Esophagus squamous epithelium (tissue), 5 donors: ENCODE measurements at regions not wholly inside any gene's neighbourhood (a gene's known extent, or its start where the extent isn't known, plus 50 kb on each side); places are given as distances from the start of the nearest gene placed in this dataset.

Experiments
- DNase-seq: peaks from one replicate; lab custom pipeline; 2025; lab: John Stamatoyannopoulos, UW
- H3K27ac ChIP-seq, 4 donors: fragments of 200-600 bp; sonication (generic); one replicate each; pipeline ENCODE4 v1.5.1; 2016 to 2019; ENCODE audit warnings: mild to moderate bottlenecking in 1 of 4
- H3K27me3 ChIP-seq, 4 donors: fragments of 200-600 bp; sonication (generic); 1 replicate in 3 of 4; 2 replicates in 1 of 4; pipeline versions ENCODE4 v1.5.1 to v1.6.0; 2017 to 2021; ENCODE audit warnings: antibody characterized with exemption in 1 of 4
- H3K36me3 ChIP-seq, 3 donors: fragments of 200-600 bp; sonication (generic); one replicate each; pipeline ENCODE4 v1.5.1; 2016 to 2019
- H3K4me1 ChIP-seq, 3 donors: fragments of 200-600 bp; sonication (generic); one replicate each; pipeline ENCODE4 v1.5.1; 2017 to 2019
- H3K4me3 ChIP-seq, 4 donors: fragments of 200-600 bp; sonication (generic); 1 replicate in 3 of 4; 2 replicates in 1 of 4; pipeline ENCODE4 v1.5.1; 2016 to 2019; ENCODE audit warnings: mild to moderate bottlenecking in 2 of 4, moderate library complexity in 1 of 4
- H3K9me3 ChIP-seq, 3 donors: fragments of 200-600 bp; sonication (generic); one replicate each; pipeline ENCODE4 v1.5.1; 2016 to 2019
- POLR2A ChIP-seq, 4 donors: fragments of 450-650 bp; IDR thresholded peaks; one replicate each; pipeline ENCODE4 v1.6.1; 2017; ENCODE audit warnings: antibody characterized with exemption in 4 of 4, mild to moderate bottlenecking in 4 of 4, moderate library complexity in 3 of 4
- WGBS, 2 donors: methylation state at CpG; one replicate each; pipeline ENCODE4 v1.1.5; 2018; 5-methylcytosine and 5-hydroxymethylcytosine counted together
- intact Hi-C: fragments of 100-400 bp; cut with DNase I; formaldehyde crosslinking; loops from one replicate; pipeline ENCODE4 v1.15.0; 2022
- TF ChIP-seq, protein P1 (sequence below), 6 experiments: fragments of 450-650 bp in 4 of 6; fragments of 200-600 bp in 2 of 6; sonication (generic) in 2 of 6; IDR thresholded peaks; one replicate each; pipeline ENCODE4 v1.5.1; 2016 to 2019; ENCODE audit warnings: antibody characterized with exemption in 6 of 6, mild to moderate bottlenecking in 4 of 6, moderate library complexity in 4 of 6
- donor health status: DM: yes; HTN: yes; CAD: no.

DNA sequence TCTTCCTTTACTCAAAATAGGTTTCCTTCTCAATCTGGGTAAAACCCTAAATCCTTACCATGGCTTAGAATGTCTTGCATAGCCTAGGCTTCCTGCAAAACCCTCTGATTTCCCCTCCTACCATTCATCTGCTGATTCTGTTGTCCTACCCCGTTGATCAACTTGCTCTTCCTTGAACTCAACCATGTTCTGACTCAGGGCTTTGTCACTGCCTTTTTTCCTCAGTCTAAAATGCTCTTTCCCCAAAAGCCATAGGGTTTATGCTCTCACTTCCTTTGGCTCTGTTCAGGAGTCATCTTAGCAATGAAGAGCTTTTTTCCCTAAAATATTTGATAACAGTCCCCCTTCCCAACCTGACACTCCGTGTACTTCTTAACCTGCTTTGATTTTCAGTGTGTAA lies 79.4 kb upstream of the IZUMO3 start:
- Histone ChIP-seq H3K27me3 (no peaks in the 10 kb centered on the region), H3K36me3 (no peaks in the 10 kb centered on the region), H3K27ac (no peak overlapping the region), H3K9me3 (peaks cover 0 to 5% (median 0%) of the 10 kb centered on the region in 3 donors), H3K4me3 (no peak overlapping the region), H3K4me1 (no peaks in the 10 kb centered on the region)
- WGBS, 2 donors: 37 to 40% methylated on average over 2 of the region's 2 CpGs
- intact Hi-C loops: no loop called here
- DNase-seq: no peak
- no peak for TF ChIP-seq POLR2A (IDR thresholded peaks at IDR 0.05)
- TF ChIP-seq, protein P1, sequence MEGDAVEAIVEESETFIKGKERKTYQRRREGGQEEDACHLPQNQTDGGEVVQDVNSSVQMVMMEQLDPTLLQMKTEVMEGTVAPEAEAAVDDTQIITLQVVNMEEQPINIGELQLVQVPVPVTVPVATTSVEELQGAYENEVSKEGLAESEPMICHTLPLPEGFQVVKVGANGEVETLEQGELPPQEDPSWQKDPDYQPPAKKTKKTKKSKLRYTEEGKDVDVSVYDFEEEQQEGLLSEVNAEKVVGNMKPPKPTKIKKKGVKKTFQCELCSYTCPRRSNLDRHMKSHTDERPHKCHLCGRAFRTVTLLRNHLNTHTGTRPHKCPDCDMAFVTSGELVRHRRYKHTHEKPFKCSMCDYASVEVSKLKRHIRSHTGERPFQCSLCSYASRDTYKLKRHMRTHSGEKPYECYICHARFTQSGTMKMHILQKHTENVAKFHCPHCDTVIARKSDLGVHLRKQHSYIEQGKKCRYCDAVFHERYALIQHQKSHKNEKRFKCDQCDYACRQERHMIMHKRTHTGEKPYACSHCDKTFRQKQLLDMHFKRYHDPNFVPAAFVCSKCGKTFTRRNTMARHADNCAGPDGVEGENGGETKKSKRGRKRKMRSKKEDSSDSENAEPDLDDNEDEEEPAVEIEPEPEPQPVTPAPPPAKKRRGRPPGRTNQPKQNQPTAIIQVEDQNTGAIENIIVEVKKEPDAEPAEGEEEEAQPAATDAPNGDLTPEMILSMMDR (IDR thresholded peaks at IDR 0.05): no peak

DNA sequence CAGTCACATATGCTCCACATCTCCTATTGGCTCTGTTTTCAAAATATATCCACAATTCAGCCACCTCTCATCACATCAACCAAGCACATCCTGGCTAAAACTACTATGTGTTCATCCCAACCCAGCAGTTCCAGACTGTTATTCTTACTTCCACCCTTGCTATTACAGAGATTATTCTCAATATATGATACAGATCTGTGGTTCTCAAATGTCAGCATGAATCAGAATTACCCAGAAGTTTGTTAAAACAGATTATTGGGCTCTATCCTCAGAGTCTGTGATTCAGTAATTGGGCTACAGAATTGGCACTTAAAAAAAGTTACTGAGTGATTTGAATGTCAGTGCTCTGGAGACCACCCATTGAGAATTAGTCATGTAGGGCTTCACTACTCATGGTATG lies 78.8 kb upstream of the IZUMO3 start:
- Histone ChIP-seq H3K27ac (no peak overlapping the region), H3K9me3 (peaks cover 0 to under 1% (median 0%) of the 10 kb centered on the region in 3 donors), H3K27me3 (no peaks in the 10 kb centered on the region), H3K4me1 (no peaks in the 10 kb centered on the region), H3K4me3 (no peak overlapping the region), H3K36me3 (no peaks in the 10 kb centered on the region)
- DNase-seq: no peak
- no peak for TF ChIP-seq POLR2A (IDR thresholded peaks at IDR 0.05)
- TF ChIP-seq, protein P1 (IDR thresholded peaks at IDR 0.05): no peak
- intact Hi-C loops: no loop called here

DNA sequence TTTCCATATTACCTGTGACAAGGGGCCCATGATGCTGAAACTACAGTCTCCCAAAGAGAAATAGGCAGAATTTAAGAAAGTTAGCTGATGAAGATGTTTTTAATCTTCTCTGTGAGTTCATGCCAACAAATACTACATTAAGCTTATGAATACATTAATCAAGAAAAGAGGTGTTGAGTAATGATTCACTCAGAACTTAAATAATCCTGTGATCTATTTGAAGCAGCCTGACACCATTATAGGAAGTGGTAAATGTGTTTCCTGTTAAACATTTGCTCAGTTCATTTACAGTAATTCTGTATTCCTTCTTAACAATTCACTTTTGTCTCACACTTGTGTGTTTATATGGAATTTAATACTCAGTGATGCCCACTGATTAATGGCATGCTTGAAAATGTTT lies 75.0 kb upstream of the IZUMO3 start:
- Histone ChIP-seq H3K9me3 (no peaks in the 10 kb centered on the region), H3K27me3 (no peaks in the 10 kb centered on the region), H3K27ac (no peak overlapping the region), H3K36me3 (no peaks in the 10 kb centered on the region), H3K4me1 (no peaks in the 10 kb centered on the region), H3K4me3 (no peak overlapping the region)
- intact Hi-C loops: no loop called here
- TF ChIP-seq POLR2A (IDR thresholded peaks at IDR 0.05): no peak
- TF ChIP-seq, protein P1 (IDR thresholded peaks at IDR 0.05): no peak
- no peak for DNase-seq

DNA sequence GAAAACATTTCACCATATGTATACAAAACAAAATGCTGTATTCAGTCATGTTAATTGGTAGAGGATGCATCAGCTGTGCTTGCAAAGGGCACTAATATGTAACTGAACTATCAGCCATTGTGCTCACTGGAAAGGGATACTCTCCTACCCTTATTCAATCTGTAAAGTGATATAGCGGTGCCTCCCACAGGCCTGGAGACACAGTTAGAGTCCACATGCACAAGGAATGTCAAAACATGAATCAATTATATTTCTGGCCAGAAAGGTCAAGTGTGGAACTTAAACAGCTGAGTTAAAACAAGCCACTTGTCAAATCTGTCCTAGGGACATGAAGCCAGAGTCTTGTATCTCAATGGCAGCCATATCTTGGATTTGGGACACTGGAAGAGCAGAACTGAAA lies 71.2 kb upstream of the IZUMO3 start:
- Histone ChIP-seq H3K36me3 (no peaks in the 10 kb centered on the region), H3K27me3 (no peaks in the 10 kb centered on the region), H3K27ac (no peak overlapping the region), H3K4me1 (no peaks in the 10 kb centered on the region), H3K9me3 (no peaks in the 10 kb centered on the region), H3K4me3 (no peak overlapping the region)
- WGBS, 2 donors: 58 to 75% methylated on average over 1 of the region's 1 CpG
- TF ChIP-seq POLR2A (IDR thresholded peaks at IDR 0.05): no peak
- DNase-seq: no peak
- intact Hi-C loops: no loop called here

DNA sequence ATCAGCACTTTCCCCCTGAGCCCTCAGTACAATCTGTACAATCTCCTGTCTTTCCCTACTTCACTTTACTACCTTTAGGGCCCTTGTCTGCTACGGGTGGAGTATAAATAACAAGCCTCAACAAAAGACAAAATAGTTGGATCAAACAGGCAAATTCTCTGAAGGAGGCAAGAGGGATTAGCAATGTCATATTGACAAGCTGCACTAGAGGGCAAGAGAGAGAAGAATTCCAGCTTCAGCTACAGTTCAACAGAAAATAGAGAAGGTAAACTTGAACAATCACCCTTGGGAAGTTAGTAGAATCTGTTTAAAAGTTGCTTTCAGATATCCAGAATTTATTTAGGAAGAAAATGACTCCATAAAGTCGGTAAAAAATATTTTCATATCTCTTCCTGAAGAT lies 68.4 kb upstream of the IZUMO3 start:
- 15 to 26% methylated on average over 2 of the region's 2 CpGs for whole genome bisulfite sequencing, 2 donors
- H3K27ac ChIP-seq: no peak overlapping the region
- TF ChIP-seq POLR2A (IDR thresholded peaks at IDR 0.05): no peak
- TF ChIP-seq, protein P1 (IDR thresholded peaks at IDR 0.05): no peak
- no peaks in the 10 kb centered on the region for H3K27me3 ChIP-seq
- no peak overlapping the region for H3K4me3 ChIP-seq
- H3K4me1 ChIP-seq: no peaks in the 10 kb centered on the region
- DNase-seq: no peak
- no peaks in the 10 kb centered on the region for H3K9me3 ChIP-seq
- intact Hi-C loops: no loop called here
- no peaks in the 10 kb centered on the region for H3K36me3 ChIP-seq

DNA sequence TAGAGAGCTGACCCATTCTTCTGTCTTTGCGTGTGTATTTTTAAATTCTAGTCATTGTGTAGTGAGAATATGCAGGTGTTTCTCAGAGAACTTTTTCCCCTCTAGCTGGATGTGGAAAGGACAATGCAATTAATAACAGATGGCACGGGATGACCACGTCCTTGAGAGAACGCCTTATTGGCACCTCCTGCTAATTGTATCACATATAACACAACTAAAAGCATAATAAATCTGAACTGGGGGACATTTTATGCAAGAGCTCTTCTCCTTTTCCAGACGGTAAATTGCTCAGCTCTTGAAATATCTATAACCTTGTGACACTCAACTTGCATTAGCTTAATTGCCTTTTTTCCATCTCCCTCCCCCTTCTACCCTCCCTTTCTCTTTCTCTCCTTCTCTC lies 62.9 kb upstream of the IZUMO3 start:
- no peak overlapping the region for H3K27ac ChIP-seq
- H3K9me3 ChIP-seq: no peaks in the 10 kb centered on the region
- 70 to 76% methylated on average over 5 of the region's 5 CpGs for WGBS, 2 donors
- no peak for DNase-seq
- H3K27me3 ChIP-seq: no peaks in the 10 kb centered on the region
- intact Hi-C loops: no loop called here
- no peaks in the 10 kb centered on the region for H3K4me1 ChIP-seq
- no peaks in the 10 kb centered on the region for H3K36me3 ChIP-seq
- TF ChIP-seq, protein P1 (IDR thresholded peaks at IDR 0.05): no peak
- no peak for TF ChIP-seq POLR2A (IDR thresholded peaks at IDR 0.05)
- no peak overlapping the region for H3K4me3 ChIP-seq
